ENCODE measurements at regions not wholly inside any gene's neighbourhood (a gene's known extent, or its start where the extent isn't known, plus 50 kb on each side); places are given as distances from the start of the nearest gene placed in this dataset.

DNA sequence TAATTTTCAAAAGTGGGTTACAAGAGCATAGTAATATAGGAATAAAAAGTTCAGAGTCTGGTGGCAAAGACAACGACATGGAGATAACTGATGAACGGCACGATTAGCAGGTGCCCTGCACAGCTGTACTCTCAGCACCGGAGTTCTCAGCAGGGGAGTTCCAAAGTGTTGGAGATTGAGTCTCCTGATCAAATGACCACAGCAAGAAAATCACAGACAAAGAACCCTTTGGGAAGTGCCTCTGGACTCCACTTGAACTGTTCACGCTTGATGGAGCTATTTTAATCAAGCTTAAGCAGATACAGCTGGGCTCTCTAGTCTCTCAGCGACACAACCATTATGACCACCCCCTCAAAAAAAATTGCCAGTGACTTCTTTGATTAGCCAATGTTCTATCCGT lies 153.1 kb downstream of the ALG10B start:
- TF ChIP-seq EZH2 (IDR thresholded peaks at IDR 0.05; ENCODE audit: borderline replicate concordance, low read length), result no peak
- TF ChIP-seq, protein P1, sequence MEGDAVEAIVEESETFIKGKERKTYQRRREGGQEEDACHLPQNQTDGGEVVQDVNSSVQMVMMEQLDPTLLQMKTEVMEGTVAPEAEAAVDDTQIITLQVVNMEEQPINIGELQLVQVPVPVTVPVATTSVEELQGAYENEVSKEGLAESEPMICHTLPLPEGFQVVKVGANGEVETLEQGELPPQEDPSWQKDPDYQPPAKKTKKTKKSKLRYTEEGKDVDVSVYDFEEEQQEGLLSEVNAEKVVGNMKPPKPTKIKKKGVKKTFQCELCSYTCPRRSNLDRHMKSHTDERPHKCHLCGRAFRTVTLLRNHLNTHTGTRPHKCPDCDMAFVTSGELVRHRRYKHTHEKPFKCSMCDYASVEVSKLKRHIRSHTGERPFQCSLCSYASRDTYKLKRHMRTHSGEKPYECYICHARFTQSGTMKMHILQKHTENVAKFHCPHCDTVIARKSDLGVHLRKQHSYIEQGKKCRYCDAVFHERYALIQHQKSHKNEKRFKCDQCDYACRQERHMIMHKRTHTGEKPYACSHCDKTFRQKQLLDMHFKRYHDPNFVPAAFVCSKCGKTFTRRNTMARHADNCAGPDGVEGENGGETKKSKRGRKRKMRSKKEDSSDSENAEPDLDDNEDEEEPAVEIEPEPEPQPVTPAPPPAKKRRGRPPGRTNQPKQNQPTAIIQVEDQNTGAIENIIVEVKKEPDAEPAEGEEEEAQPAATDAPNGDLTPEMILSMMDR (IDR thresholded peaks at IDR 0.05; ENCODE audit: low read length), result no peak

Data from OCI-LY1 (cell line).